ENCODE measurements at regions not wholly inside any gene's neighbourhood (a gene's known extent, or its start where the extent isn't known, plus 50 kb on each side); places are given as distances from the start of the nearest gene placed in this dataset.
A peak's percentile ranks its signal among the peaks of the same experiment; 100 is the strongest.

- no peak overlapping the region for H3K4me3 ChIP-seq (ENCODE audit: low read depth, low read length)
- TF ChIP-seq CTCF (IDR thresholded peaks at IDR 0.05; ENCODE audit: insufficient read depth, low read length, severe bottlenecking), result no peak
- FAIRE-seq, result no peak
- no peaks in the 10 kb centered on the region for H3K27me3 ChIP-seq (ENCODE audit: control insufficient read depth, insufficient read depth, low read length)
- DNase-seq (ENCODE audit: low read depth), result peak; percentile 78
- no peaks in the 10 kb centered on the region for H3K36me3 ChIP-seq (ENCODE audit: control insufficient read depth, insufficient read depth, low read length)
Observed at GRCh38 chr2:212900715-212901114, 250.7 kb downstream of the IKZF2 start.

- no peaks in the 10 kb centered on the region for H3K27me3 ChIP-seq (ENCODE audit: control insufficient read depth, insufficient read depth, low read length)
- no peak for TF ChIP-seq CTCF (IDR thresholded peaks at IDR 0.05; ENCODE audit: insufficient read depth, low read length, severe bottlenecking)
- DNase-seq (ENCODE audit: low read depth), result no peak
- no peak overlapping the region for H3K4me3 ChIP-seq (ENCODE audit: low read depth, low read length)
- no peaks in the 10 kb centered on the region for H3K36me3 ChIP-seq (ENCODE audit: control insufficient read depth, insufficient read depth, low read length)
- no peak for FAIRE-seq
Observed at GRCh38 chr2:212898011-212898410, 253.4 kb downstream of the IKZF2 start.

- no peak for FAIRE-seq
- no peak for DNase-seq (ENCODE audit: low read depth)
Observed at GRCh38 chr2:212897296-212897695, 254.1 kb downstream of the IKZF2 start.

GRCh38 chr2:212894026-212894425, 257.4 kb downstream of the IKZF2 start:
- Histone ChIP-seq H3K27me3 (ENCODE audit: control insufficient read depth, insufficient read depth, low read length) (no peaks in the 10 kb centered on the region), H3K36me3 (ENCODE audit: control insufficient read depth, insufficient read depth, low read length) (no peaks in the 10 kb centered on the region), H3K4me3 (ENCODE audit: low read depth, low read length) (no peak overlapping the region)
- DNase-seq (ENCODE audit: low read depth) (no peak), FAIRE-seq (no peak)
- TF ChIP-seq CTCF (IDR thresholded peaks at IDR 0.05; ENCODE audit: insufficient read depth, low read length, severe bottlenecking), result no peak

More at GRCh38 chr2:212897296-212897695, 254.1 kb downstream of the IKZF2 start:
- Histone ChIP-seq H3K27me3 (ENCODE audit: control insufficient read depth, insufficient read depth, low read length) (no peaks in the 10 kb centered on the region), H3K36me3 (ENCODE audit: control insufficient read depth, insufficient read depth, low read length) (no peaks in the 10 kb centered on the region), H3K4me3 (ENCODE audit: low read depth, low read length) (no peak overlapping the region)
- no peak for TF ChIP-seq CTCF (IDR thresholded peaks at IDR 0.05; ENCODE audit: insufficient read depth, low read length, severe bottlenecking)

GRCh38 chr2:212893216-212893615, 258.2 kb downstream of the IKZF2 start:
- no peak for DNase-seq (ENCODE audit: low read depth)
- no peak for TF ChIP-seq CTCF (IDR thresholded peaks at IDR 0.05; ENCODE audit: insufficient read depth, low read length, severe bottlenecking)
- H3K36me3 ChIP-seq (ENCODE audit: control insufficient read depth, insufficient read depth, low read length), result no peaks in the 10 kb centered on the region
- FAIRE-seq, result no peak
- no peak overlapping the region for H3K4me3 ChIP-seq (ENCODE audit: low read depth, low read length)
- H3K27me3 ChIP-seq (ENCODE audit: control insufficient read depth, insufficient read depth, low read length), result no peaks in the 10 kb centered on the region

GRCh38 chr2:212892193-212892592, 259.2 kb downstream of the IKZF2 start:
- Histone ChIP-seq H3K36me3 (ENCODE audit: control insufficient read depth, insufficient read depth, low read length) (no peaks in the 10 kb centered on the region), H3K27me3 (ENCODE audit: control insufficient read depth, insufficient read depth, low read length) (no peaks in the 10 kb centered on the region), H3K4me3 (ENCODE audit: low read depth, low read length) (no peak overlapping the region)
- DNase-seq (ENCODE audit: low read depth) (peak; percentile 55), FAIRE-seq (no peak)
- TF ChIP-seq CTCF (IDR thresholded peaks at IDR 0.05; ENCODE audit: insufficient read depth, low read length, severe bottlenecking), result peak; percentile 40

Measured in bronchial epithelial cell (primary cell).